GM12864 (cell line): ENCODE measurements at regions not wholly inside any gene's neighbourhood (a gene's known extent, or its start where the extent isn't known, plus 50 kb on each side); places are given as distances from the start of the nearest gene placed in this dataset.

Experiments used
- DNase-seq: peaks from one replicate; pipeline ENCODE4 v3.0.0-alpha.2; 2011; ENCODE audit warnings: low read depth
- H3K4me3 ChIP-seq: 2 replicates; pipeline ENCODE4 v1.5.1; 2011; ENCODE audit warnings: mild to moderate bottlenecking, low read depth, low read length, control low read depth
- TF ChIP-seq, protein P1 (sequence below): IDR thresholded peaks from 2 replicates; pipeline ENCODE4 v1.5.1; 2011; ENCODE audit warnings: low read depth, mild to moderate bottlenecking, moderate library complexity, low read length, control low read depth, inconsistent platforms; ENCODE audit errors: missing control alignments

DNA sequence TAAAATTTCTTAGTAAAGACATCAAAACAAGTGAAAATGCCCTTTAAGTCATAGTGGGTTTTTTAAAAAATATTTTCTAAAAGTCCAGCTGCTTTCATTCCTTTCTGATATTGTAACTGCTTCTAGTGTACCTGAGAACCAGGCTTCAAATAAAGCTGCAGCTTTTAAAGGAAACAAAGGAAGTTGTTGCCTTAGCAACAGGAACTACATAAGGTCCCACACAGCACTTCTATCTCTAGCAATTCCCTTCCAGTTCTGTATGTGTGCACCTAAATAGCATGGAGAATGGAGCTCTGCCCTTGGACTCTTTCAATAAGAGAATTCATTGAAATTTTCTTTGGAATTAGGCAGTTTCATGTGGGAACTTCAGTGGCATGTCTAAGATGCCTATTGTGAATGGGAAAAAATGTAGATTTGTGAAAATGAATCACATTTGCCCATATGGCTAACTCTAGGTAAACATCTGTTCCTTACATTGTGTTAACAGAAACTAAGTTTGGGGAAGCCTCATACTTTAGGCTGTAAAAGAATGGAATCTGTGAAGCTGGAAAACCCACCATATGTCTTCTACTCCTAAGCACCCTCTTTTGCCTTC, 206.4 kb downstream of the KIF2B start:
- no peak overlapping the region for H3K4me3 ChIP-seq
- TF ChIP-seq, protein P1, sequence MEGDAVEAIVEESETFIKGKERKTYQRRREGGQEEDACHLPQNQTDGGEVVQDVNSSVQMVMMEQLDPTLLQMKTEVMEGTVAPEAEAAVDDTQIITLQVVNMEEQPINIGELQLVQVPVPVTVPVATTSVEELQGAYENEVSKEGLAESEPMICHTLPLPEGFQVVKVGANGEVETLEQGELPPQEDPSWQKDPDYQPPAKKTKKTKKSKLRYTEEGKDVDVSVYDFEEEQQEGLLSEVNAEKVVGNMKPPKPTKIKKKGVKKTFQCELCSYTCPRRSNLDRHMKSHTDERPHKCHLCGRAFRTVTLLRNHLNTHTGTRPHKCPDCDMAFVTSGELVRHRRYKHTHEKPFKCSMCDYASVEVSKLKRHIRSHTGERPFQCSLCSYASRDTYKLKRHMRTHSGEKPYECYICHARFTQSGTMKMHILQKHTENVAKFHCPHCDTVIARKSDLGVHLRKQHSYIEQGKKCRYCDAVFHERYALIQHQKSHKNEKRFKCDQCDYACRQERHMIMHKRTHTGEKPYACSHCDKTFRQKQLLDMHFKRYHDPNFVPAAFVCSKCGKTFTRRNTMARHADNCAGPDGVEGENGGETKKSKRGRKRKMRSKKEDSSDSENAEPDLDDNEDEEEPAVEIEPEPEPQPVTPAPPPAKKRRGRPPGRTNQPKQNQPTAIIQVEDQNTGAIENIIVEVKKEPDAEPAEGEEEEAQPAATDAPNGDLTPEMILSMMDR = no peak
- no peak for DNase-seq

DNA sequence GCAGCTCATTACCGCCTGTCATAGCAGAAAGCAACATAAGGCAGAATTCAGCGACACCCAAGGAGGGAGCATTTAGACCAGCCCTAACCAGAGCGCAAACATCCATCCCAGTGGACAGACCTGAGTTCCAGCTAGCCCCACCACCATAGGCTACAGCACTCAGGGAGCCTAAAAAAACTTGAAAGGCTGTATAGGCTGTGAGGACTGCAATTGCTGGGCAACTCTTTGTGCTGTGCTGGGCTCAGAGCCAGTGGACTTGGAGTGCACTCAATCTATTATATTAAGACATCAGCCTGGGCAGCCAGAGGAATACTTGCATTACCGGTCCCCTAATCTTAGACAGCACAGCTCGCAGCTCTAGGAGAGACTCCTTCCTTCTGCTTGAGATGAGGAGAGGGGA, 207.3 kb downstream of the KIF2B start:
- H3K4me3 ChIP-seq = no peak overlapping the region
- TF ChIP-seq, protein P1 = no peak
- DNase-seq = no peak

DNA sequence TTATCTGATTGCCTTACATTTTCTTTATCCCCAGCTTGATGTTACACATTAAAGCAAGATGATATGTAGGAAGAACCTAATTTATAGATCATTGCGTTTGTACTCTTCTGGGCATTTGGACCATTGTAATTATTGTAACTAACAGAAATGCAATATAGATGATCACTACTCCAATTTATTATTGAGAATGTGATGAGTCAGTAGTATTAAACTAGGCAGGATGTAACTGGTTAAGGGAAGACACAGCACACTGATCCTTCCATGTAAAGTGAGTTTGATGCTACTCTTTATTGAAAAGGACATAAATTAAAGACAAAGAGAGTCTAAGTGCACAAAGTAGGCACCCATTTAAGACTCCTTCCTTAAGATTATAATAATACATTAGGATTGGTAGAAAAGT, 223.8 kb downstream of the KIF2B start:
- TF ChIP-seq, protein P1 = no peak
- H3K4me3 ChIP-seq = no peak overlapping the region
- DNase-seq = no peak

GRCh38 chr17:54063639-54064038, 240.9 kb downstream of the KIF2B start:
- no peak for DNase-seq
- TF ChIP-seq, protein P1 = no peak
- H3K4me3 ChIP-seq = no peak overlapping the region

DNA sequence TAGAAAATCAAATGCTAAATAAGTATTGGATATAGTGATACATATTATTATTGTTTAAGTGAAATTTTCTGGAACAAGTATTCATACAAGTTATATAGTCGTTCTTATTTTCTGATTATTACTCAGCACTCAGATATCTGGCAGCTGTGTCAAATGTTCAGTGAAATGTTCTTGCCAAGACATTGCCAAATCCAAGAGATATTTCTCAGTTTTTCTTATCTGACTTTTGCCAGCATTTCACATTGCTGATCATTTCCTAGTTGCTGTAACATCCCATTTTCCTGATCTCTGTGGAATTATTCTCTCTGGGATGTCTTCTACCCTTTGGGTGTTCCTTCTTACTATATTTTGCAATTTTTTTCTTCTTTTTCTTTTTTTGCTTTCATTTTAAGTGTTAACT, 262.3 kb downstream of the KIF2B start:
- no peak overlapping the region for H3K4me3 ChIP-seq
- TF ChIP-seq, protein P1 = no peak
- no peak for DNase-seq

DNA sequence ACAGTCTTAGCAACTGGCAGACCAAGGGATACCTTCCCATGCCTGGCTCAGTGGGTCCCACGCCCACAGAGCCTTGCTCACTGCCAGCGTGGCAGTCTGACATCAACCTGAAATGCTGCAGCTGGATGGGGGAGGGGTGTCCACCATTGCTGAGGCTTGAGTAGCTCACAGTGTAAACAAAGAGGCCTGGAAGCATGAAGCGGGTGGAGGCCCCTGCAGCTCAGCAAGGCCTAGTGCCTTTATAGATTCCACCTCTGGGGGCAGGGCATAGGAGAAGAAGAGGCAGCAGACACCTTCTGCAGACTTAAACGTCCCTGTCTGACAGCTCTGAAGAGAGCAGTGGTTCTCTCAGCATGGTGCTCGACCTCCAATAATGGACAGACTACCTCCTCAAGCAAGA, 263.2 kb downstream of the KIF2B start:
- TF ChIP-seq, protein P1 = no peak
- DNase-seq = no peak
- H3K4me3 ChIP-seq = no peak overlapping the region

DNA sequence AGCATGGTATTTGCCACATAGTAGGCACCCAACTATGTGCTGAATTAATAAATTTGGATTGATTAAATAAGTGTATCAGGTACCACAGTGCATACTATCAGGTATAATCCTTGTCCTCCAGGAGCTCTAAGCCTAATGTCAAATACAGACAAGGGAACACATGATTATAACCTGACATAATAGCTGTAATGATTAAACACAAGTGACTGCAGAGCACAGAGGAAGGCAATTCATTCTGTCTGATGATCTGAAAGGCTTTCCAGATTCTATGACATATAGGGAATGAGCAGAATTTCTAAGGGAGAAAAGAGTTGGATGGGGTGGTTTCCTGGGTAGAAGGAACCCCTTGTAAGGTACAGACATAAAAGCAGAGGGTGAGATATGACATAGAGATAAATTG, 273.5 kb downstream of the KIF2B start:
- no peak for DNase-seq
- no peak overlapping the region for H3K4me3 ChIP-seq
- TF ChIP-seq, protein P1 = no peak
